Natural killer cell (primary cell): ENCODE measurements at regions not wholly inside any gene's neighbourhood (a gene's known extent, or its start where the extent isn't known, plus 50 kb on each side); places are given as distances from the start of the nearest gene placed in this dataset.
A peak's percentile ranks its signal among the peaks of the same experiment; 100 is the strongest.
"Not testable (repeated sequence)": the region's sequence is repeated elsewhere in the genome, so short reads cannot be mapped to it uniquely, and the experiment has no call there.

ENCODE experiments used
- ATAC-seq, 3 donors: fragments of 150-1000 bp in 2 of 3; fragments of 200-7000 bp in 1 of 3; cut with Tn5 transposase; 1 replicate in 1 of 3; 2 replicates in 2 of 3; pipeline ENCODE4 v1.10.0; 2021; ENCODE audit warnings: mild to moderate bottlenecking in 2 of 3, moderate library complexity in 2 of 3
- DNase-seq, 2 donors: peaks; one replicate each; pipeline versions ENCODE4 v3.0.0 to v3.0.0-alpha.2; 2013 to 2021; ENCODE audit warnings: mixed read lengths in 1 of 2
- H3K27ac ChIP-seq: one replicate; pipeline ENCODE4 v1.5.1; 2013; ENCODE audit warnings: mild to moderate bottlenecking, low read length
- H3K27me3 ChIP-seq: one replicate; pipeline ENCODE4 v1.6.1; 2013; ENCODE audit warnings: low read length; ENCODE audit not compliant: control insufficient read depth, insufficient read depth
- H3K36me3 ChIP-seq: one replicate; pipeline ENCODE4 v1.6.1; 2013; ENCODE audit warnings: low read length; ENCODE audit not compliant: control insufficient read depth, insufficient read depth
- H3K4me1 ChIP-seq: one replicate; pipeline ENCODE4 v1.6.1; 2013; ENCODE audit warnings: low read length; ENCODE audit not compliant: control insufficient read depth, insufficient read depth
- H3K4me3 ChIP-seq: one replicate; pipeline ENCODE4 v1.5.1; 2013; ENCODE audit warnings: low read length
- H3K9me3 ChIP-seq: one replicate; pipeline ENCODE4 v1.6.1; 2013; ENCODE audit warnings: low read length; ENCODE audit not compliant: control insufficient read depth, insufficient read depth
- H3K27ac Mint-ChIP-seq, 2 donors: one replicate each; pipeline ENCODE4 v1.8.0; 2022; ENCODE audit warnings: mild to moderate bottlenecking in 2 of 2, mixed read lengths in 2 of 2, moderate library complexity in 1 of 2
- H3K27me3 Mint-ChIP-seq, 2 donors: one replicate each; pipeline ENCODE4 v1.8.0; 2022; ENCODE audit warnings: low read depth in 2 of 2, mixed read lengths in 2 of 2
- H3K36me3 Mint-ChIP-seq: one replicate; pipeline ENCODE4 v1.8.0; 2022; ENCODE audit warnings: mixed read lengths
- H3K4me1 Mint-ChIP-seq, 2 donors: one replicate each; pipeline ENCODE4 v1.8.0; 2022; ENCODE audit warnings: mixed read lengths in 2 of 2
- H3K4me3 Mint-ChIP-seq: one replicate; pipeline ENCODE4 v1.8.0; 2022; ENCODE audit warnings: mild to moderate bottlenecking, moderate library complexity, mixed read lengths
- H3K9me3 Mint-ChIP-seq, 2 donors: one replicate each; pipeline ENCODE4 v1.8.0; 2022; ENCODE audit warnings: mixed read lengths in 2 of 2
- WGBS: methylation state at CpG from one replicate; pipeline ENCODE4 v1.1.7; 2013; ENCODE audit warnings: missing lambda C conversion rate; ENCODE audit not compliant: insufficient coverage; 5-methylcytosine and 5-hydroxymethylcytosine counted together
- intact Hi-C: fragments of 100-400 bp; cut with micrococcal nuclease; formaldehyde crosslinking; loops from one replicate; pipeline ENCODE4 v1.14.2; 2022
- TF ChIP-seq, protein P1 (sequence below): fragments of 200-600 bp; IDR thresholded peaks from one replicate; pipeline ENCODE4 v1.8.0; 2022; ENCODE audit warnings: antibody characterized with exemption

DNA sequence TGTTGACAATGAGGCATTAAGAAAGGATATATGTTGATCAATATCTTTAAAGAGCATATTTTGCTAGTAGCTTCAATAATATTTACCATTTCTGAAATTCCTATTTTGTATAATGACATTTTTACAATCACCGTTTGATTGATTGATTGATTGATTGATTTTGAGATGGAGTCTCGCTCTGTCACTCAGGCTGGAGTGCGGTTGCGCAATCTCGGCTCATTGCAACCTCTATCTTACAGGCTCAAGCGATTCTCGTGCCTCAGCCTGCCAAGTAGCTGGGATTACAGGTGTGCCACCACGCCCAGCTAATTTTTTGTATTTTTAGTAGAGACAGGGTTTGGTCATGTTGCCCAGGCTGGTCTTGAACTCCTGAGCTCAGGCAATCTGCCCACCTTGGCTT lies 150.9 kb upstream of the TEX13D start:
- H3K27me3 ChIP-seq, H3K27ac ChIP-seq, H3K36me3 ChIP-seq, H3K9me3 Mint-ChIP-seq, H3K27me3 Mint-ChIP-seq, H3K4me1 ChIP-seq, DNase-seq, H3K9me3 ChIP-seq, H3K27ac Mint-ChIP-seq, ATAC-seq, H3K36me3 Mint-ChIP-seq, intact Hi-C loops, H3K4me3 ChIP-seq, H3K4me3 Mint-ChIP-seq, H3K4me1 Mint-ChIP-seq: not testable (repeated sequence)
- WGBS: 77% methylated on average over 5 of the region's 8 CpGs

DNA sequence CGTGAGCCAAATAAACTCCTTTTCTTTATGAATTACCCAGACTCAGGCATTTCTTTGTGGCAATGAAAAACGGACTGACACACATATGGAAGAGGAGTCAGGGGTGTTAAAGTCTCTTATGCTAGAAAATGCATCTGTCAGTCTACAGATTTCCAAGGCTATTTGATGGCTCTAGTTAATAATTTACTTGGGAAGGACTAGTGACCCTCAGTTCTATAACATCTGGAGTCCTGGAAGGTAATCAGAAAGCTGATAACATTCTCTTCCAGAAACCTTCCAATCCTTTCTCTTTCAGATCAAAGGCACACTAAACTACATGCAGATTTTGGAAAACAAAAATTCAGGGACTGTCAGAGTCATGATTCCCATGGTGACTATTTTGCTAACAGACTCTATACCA lies 142.0 kb upstream of the TEX13D start:
- Mint-ChIP-seq H3K4me1 (no peaks in the 10 kb centered on the region), H3K36me3 (no peaks in the 10 kb centered on the region), H3K27ac (no peak overlapping the region), H3K4me3 (no peak overlapping the region), H3K27me3 (peaks cover 2 to 6% of the 10 kb centered on the region in 2 donors), H3K9me3 (no peaks in the 10 kb centered on the region)
- Histone ChIP-seq H3K4me3 (no peak overlapping the region), H3K4me1 (no peaks in the 10 kb centered on the region), H3K27ac (no peak overlapping the region), H3K9me3 (no peaks in the 10 kb centered on the region), H3K36me3 (no peaks in the 10 kb centered on the region), H3K27me3 (no peaks in the 10 kb centered on the region)
- no CpG with 5 or more reads among the region's 2 CpGs for WGBS
- TF ChIP-seq, protein P1, sequence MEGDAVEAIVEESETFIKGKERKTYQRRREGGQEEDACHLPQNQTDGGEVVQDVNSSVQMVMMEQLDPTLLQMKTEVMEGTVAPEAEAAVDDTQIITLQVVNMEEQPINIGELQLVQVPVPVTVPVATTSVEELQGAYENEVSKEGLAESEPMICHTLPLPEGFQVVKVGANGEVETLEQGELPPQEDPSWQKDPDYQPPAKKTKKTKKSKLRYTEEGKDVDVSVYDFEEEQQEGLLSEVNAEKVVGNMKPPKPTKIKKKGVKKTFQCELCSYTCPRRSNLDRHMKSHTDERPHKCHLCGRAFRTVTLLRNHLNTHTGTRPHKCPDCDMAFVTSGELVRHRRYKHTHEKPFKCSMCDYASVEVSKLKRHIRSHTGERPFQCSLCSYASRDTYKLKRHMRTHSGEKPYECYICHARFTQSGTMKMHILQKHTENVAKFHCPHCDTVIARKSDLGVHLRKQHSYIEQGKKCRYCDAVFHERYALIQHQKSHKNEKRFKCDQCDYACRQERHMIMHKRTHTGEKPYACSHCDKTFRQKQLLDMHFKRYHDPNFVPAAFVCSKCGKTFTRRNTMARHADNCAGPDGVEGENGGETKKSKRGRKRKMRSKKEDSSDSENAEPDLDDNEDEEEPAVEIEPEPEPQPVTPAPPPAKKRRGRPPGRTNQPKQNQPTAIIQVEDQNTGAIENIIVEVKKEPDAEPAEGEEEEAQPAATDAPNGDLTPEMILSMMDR: no peak
- intact Hi-C loops: no loop called here
- DNase-seq (no peak), ATAC-seq (no peak)

DNA sequence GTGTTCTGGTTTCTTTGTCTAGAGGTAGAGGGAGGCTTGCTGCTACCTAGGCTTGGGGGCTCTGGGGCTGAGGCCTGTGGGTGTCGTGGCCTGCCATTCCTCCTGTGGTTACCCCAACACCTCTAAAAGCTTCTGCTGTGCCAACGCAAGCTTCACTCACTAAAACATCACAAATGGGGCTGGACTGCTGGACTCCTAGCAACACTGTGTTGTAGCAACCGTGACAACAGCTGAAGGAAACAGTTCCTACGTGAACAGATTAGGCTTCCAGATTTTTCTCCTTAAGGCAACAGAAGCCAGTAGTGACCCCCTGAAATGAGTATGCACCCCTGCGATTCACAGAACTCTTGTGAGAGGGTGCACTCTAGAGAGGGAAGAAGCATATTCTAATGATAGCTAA lies 138.3 kb upstream of the TEX13D start:
- intact Hi-C loops: no loop called here
- no peaks in the 10 kb centered on the region for H3K4me1 ChIP-seq
- H3K4me3 ChIP-seq: no peak overlapping the region
- Mint-ChIP-seq H3K9me3 (no peaks in the 10 kb centered on the region), H3K4me3 (no peak overlapping the region), H3K4me1 (no peaks in the 10 kb centered on the region), H3K27ac (no peak overlapping the region), H3K27me3 (peaks cover 2 to 12% of the 10 kb centered on the region in 2 donors), H3K36me3 (no peaks in the 10 kb centered on the region)
- H3K27me3 ChIP-seq: no peaks in the 10 kb centered on the region
- H3K9me3 ChIP-seq: no peaks in the 10 kb centered on the region
- H3K27ac ChIP-seq: no peak overlapping the region
- ATAC-seq (peak in 1 of 3 donors; percentile 42), DNase-seq (no peak)
- no peaks in the 10 kb centered on the region for H3K36me3 ChIP-seq
- TF ChIP-seq, protein P1: no peak
- 55% methylated on average over 5 of the region's 5 CpGs for WGBS

DNA sequence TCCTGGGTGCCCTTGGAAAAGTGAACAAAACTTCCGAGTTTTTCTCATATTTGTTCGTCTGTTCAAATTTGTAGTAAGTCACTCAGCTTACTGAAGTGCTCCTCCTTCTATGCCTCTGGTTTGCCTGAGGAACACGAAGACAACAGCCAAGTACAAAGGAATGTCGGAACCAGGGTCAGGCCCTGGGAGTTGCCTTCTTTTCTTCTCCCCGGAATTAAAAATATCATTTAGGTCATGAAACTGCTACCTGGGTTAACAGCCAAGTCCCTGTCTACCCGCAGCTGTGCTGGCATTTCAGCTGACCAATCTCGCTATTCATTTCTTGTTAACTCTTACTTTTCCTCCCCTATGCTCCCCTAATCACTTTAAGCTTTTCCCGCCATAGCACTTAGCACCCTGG lies 137.6 kb upstream of the TEX13D start:
- Histone ChIP-seq H3K27me3 (no peaks in the 10 kb centered on the region), H3K4me1 (no peaks in the 10 kb centered on the region), H3K36me3 (no peaks in the 10 kb centered on the region), H3K4me3 (no peak overlapping the region), H3K27ac (no peak overlapping the region), H3K9me3 (no peaks in the 10 kb centered on the region)
- no peak overlapping the region for H3K27ac Mint-ChIP-seq
- peaks cover 2 to 12% of the 10 kb centered on the region in 2 donors for H3K27me3 Mint-ChIP-seq
- H3K36me3 Mint-ChIP-seq: no peaks in the 10 kb centered on the region
- no peak for ATAC-seq
- WGBS: 95% methylated on average over 8 of the region's 8 CpGs
- H3K4me1 Mint-ChIP-seq: no peaks in the 10 kb centered on the region
- DNase-seq: no peak
- intact Hi-C loops: no loop called here
- TF ChIP-seq, protein P1: no peak
- H3K9me3 Mint-ChIP-seq: no peaks in the 10 kb centered on the region
- no peak overlapping the region for H3K4me3 Mint-ChIP-seq
